Breast epithelium (tissue), 4 donors: ENCODE measurements at regions not wholly inside any gene's neighbourhood (a gene's known extent, or its start where the extent isn't known, plus 50 kb on each side); places are given as distances from the start of the nearest gene placed in this dataset.

Source experiments
- DNase-seq, 2 donors: peaks; one replicate each; pipeline ENCODE4 v3.0.0-alpha.2; 2019; ENCODE audit warnings: low spot score in 2 of 2
- H3K27ac ChIP-seq, 2 donors: fragments of 200-600 bp; sonication (generic) in 1 of 2; one replicate each; pipeline ENCODE4 v1.5.1; 2016 to 2019; ENCODE audit warnings: mild to moderate bottlenecking in 1 of 2
- H3K27me3 ChIP-seq, 2 donors: fragments of 200-600 bp; sonication (generic) in 1 of 2; one replicate each; pipeline versions ENCODE4 v1.5.1 to v1.6.0; 2017 to 2019; ENCODE audit warnings: control low read depth in 1 of 2, mild to moderate bottlenecking in 1 of 2
- H3K36me3 ChIP-seq: fragments of 200-600 bp; one replicate; pipeline ENCODE4 v1.5.1; 2019
- H3K4me1 ChIP-seq, 2 donors: fragments of 200-600 bp; sonication (generic); one replicate each; pipeline ENCODE4 v1.5.1; 2016 to 2019; ENCODE audit warnings: control low read depth in 1 of 2
- H3K4me3 ChIP-seq, 3 donors: fragments of 200-600 bp; sonication (generic); 1 replicate in 2 of 3; 2 replicates in 1 of 3; pipeline ENCODE4 v1.5.1; 2016 to 2019; ENCODE audit warnings: mild to moderate bottlenecking in 3 of 3, moderate library complexity in 2 of 3
- H3K9me3 ChIP-seq, 2 donors: fragments of 200-600 bp; sonication (generic) in 1 of 2; one replicate each; pipeline ENCODE4 v1.5.1; 2016 to 2019; ENCODE audit warnings: control low read depth in 1 of 2
- POLR2A ChIP-seq: fragments of 450-650 bp; IDR thresholded peaks from one replicate; pipeline ENCODE4 v1.6.1; 2016; ENCODE audit warnings: antibody characterized with exemption, mild to moderate bottlenecking, moderate library complexity
- POLR2AphosphoS5 ChIP-seq, 3 donors: sonication (generic); formaldehyde crosslinking; IDR thresholded peaks; one replicate each; pipeline ENCODE4 v1.6.1; 2017; ENCODE audit warnings: antibody characterized with exemption in 3 of 3
- intact Hi-C: fragments of 100-400 bp; cut with DNase I; formaldehyde crosslinking; loops from one replicate; pipeline ENCODE4 v1.15.1; 2023; ENCODE audit warnings: low total_unique reads
- TF ChIP-seq, protein P1 (sequence below), 3 donors: fragments of 450-650 bp; IDR thresholded peaks; one replicate each; pipeline ENCODE4 v1.5.1; 2016 to 2017; ENCODE audit warnings: antibody characterized with exemption in 3 of 3, mild to moderate bottlenecking in 3 of 3, moderate library complexity in 3 of 3

DNA sequence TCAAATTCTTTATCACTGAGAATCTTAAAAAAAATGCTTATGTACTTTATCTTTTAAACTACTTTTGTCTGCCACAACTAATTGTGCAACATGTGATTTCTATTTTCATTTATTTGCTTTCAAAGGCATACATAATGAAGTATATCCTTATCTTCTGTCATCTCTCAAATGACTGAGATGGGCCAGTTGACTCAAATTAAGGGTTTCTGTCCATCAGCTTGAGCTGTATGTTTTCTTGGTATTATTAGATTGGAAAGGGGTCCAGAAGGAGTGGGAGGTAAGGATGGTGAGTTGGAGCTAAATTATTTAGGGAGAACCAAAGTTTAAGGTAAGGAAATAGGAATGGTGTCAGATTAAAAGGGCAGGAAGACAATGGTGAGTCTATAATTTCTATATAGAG, 408.4 kb upstream of the SEL1L start:
- H3K4me1 ChIP-seq = no peaks in the 10 kb centered on the region
- H3K36me3 ChIP-seq = no peaks in the 10 kb centered on the region
- intact Hi-C loops = no loop called here
- DNase-seq = no peak
- TF ChIP-seq POLR2AphosphoS5 (IDR thresholded peaks at IDR 0.05) (no peak), POLR2A (no peak)
- TF ChIP-seq, protein P1, sequence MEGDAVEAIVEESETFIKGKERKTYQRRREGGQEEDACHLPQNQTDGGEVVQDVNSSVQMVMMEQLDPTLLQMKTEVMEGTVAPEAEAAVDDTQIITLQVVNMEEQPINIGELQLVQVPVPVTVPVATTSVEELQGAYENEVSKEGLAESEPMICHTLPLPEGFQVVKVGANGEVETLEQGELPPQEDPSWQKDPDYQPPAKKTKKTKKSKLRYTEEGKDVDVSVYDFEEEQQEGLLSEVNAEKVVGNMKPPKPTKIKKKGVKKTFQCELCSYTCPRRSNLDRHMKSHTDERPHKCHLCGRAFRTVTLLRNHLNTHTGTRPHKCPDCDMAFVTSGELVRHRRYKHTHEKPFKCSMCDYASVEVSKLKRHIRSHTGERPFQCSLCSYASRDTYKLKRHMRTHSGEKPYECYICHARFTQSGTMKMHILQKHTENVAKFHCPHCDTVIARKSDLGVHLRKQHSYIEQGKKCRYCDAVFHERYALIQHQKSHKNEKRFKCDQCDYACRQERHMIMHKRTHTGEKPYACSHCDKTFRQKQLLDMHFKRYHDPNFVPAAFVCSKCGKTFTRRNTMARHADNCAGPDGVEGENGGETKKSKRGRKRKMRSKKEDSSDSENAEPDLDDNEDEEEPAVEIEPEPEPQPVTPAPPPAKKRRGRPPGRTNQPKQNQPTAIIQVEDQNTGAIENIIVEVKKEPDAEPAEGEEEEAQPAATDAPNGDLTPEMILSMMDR (IDR thresholded peaks at IDR 0.05) = no peak
- no peaks in the 10 kb centered on the region for H3K27me3 ChIP-seq
- H3K4me3 ChIP-seq = no peak overlapping the region
- H3K9me3 ChIP-seq = no peaks in the 10 kb centered on the region
- H3K27ac ChIP-seq = no peak overlapping the region

DNA sequence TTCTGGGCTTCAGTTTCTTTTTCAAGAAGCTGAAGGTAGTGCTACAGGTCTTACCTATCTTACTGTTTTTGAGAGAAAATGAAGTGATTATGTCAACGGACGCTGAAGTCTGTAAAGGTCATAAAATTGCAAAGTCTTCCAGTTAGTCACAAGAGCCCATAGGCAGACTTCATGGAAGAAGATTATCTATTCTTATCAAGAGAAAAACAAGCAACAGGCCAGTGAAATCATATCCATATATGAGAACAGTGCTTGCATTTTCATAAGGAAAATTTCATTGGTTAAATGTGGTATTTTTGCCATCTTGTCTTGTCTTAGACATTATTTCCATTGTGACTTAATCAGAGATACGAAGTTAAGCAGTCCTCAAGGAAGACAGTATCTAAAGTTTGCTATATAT, 412.7 kb upstream of the SEL1L start:
- intact Hi-C loops = no loop called here
- H3K27ac ChIP-seq = no peak overlapping the region

GRCh38 chr14:81946834-81947798, 413.5 kb upstream of the SEL1L start:
- Histone ChIP-seq H3K9me3 (no peaks in the 10 kb centered on the region), H3K27ac (no peak overlapping the region), H3K4me1 (no peaks in the 10 kb centered on the region), H3K27me3 (no peaks in the 10 kb centered on the region), H3K4me3 (no peak overlapping the region), H3K36me3 (no peaks in the 10 kb centered on the region)
- TF ChIP-seq, protein P1 (IDR thresholded peaks at IDR 0.05) = no peak
- TF ChIP-seq POLR2A (no peak), POLR2AphosphoS5 (IDR thresholded peaks at IDR 0.05) (no peak)
- no peak for DNase-seq
- intact Hi-C loops = no loop called here

More for the DNA sequence above, 412.7 kb upstream of the SEL1L start:
- H3K36me3 ChIP-seq = no peaks in the 10 kb centered on the region
- DNase-seq = no peak
- H3K4me1 ChIP-seq = no peaks in the 10 kb centered on the region
- no peak for TF ChIP-seq POLR2A
- H3K9me3 ChIP-seq = no peaks in the 10 kb centered on the region
- H3K27me3 ChIP-seq = no peaks in the 10 kb centered on the region
- no peak overlapping the region for H3K4me3 ChIP-seq

DNA sequence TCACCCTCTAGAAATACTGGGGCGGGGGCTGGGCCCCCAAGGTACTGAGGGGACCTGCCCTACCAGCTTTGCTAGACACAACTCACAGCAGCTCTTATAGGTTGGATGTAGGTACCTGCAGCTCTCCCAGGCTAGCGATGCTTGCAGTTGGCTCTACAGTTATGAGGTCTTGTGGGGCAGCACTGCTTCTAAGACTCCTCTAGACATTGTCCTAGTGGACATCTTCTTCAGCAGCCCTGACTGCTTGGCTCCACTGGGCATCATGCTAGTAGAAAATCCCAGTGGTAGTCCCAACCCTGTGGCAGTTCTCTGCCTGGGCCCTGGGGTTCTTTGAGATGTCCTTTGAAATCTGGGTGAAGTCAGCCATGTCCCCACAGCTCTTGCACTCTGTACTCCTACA, 419.3 kb upstream of the SEL1L start:
- TF ChIP-seq, protein P1 (IDR thresholded peaks at IDR 0.05) = no peak
- TF ChIP-seq POLR2A (no peak), POLR2AphosphoS5 (IDR thresholded peaks at IDR 0.05) (no peak)
- intact Hi-C loops = no loop called here

DNA sequence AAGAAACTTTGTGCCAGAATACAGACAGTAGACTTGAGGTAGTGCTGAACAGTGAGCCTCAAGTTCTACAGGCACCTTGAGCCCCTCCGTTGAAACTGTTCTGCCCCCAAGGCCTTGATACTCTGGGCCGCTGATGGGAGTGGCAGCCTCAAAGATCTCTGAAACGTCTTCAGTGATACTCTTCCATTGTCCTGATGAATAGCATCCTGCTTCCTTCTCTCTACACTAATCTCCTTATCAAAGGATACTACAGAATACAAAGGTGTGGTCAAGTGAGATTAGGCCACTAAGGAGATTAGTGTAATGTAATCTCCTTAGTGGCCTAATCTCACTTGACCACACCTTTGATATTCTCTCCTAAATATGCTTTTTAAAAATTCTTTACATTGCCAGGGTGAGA, 419.8 kb upstream of the SEL1L start:
- Histone ChIP-seq H3K9me3 (no peaks in the 10 kb centered on the region), H3K4me3 (no peak overlapping the region), H3K27ac (no peak overlapping the region), H3K27me3 (no peaks in the 10 kb centered on the region), H3K36me3 (no peaks in the 10 kb centered on the region), H3K4me1 (no peaks in the 10 kb centered on the region)
- intact Hi-C loops = no loop called here
- no peak for TF ChIP-seq POLR2A
- TF ChIP-seq, protein P1 (IDR thresholded peaks at IDR 0.05) = no peak
- no peak for DNase-seq

More for the DNA sequence above, 419.3 kb upstream of the SEL1L start:
- Histone ChIP-seq H3K4me3 (no peak overlapping the region), H3K9me3 (no peaks in the 10 kb centered on the region), H3K27me3 (no peaks in the 10 kb centered on the region), H3K4me1 (no peaks in the 10 kb centered on the region), H3K36me3 (no peaks in the 10 kb centered on the region), H3K27ac (no peak overlapping the region)
- DNase-seq = no peak
